ENCODE measurements at regions not wholly inside any gene's neighbourhood (a gene's known extent, or its start where the extent isn't known, plus 50 kb on each side); places are given as distances from the start of the nearest gene placed in this dataset.

GRCh38 chr13:64723724-64724123 is 2506.4 kb downstream of the PCDH9 start:
- H3K4me1 ChIP-seq (ENCODE audit: insufficient read depth, low read length): peaks cover 10% of the 10 kb centered on the region
- peak; percentile 96 for DNase-seq (ENCODE audit: low read depth)
- Mint-ChIP-seq H3K27ac (ENCODE audit: unreplicated experiment) (peak overlapping the region; percentile 88), H3K36me3 (ENCODE audit: low read depth, unreplicated experiment) (no peaks in the 10 kb centered on the region), H3K4me3 (ENCODE audit: unreplicated experiment) (no peak overlapping the region), H3K9me3 (ENCODE audit: unreplicated experiment) (peaks cover 14% of the 10 kb centered on the region), H3K4me1 (ENCODE audit: low read depth, unreplicated experiment) (peaks cover 11% of the 10 kb centered on the region), H3K27me3 (ENCODE audit: low read depth, unreplicated experiment) (no peaks in the 10 kb centered on the region)
- H3K79me2 ChIP-seq (ENCODE audit: insufficient read depth, low read length): no peaks in the 10 kb centered on the region
- peak overlapping the region; percentile 26 for H3K27ac ChIP-seq (ENCODE audit: low read depth, low read length)
- no peaks in the 10 kb centered on the region for H3K36me3 ChIP-seq (ENCODE audit: insufficient read depth, low read length)
- peak; percentile 97 for FAIRE-seq
- no peaks in the 10 kb centered on the region for H4K20me1 ChIP-seq (ENCODE audit: insufficient read depth, low read length)
- H3K4me3 ChIP-seq (ENCODE audit: insufficient read depth, low read depth, low read length): no peak overlapping the region
- H3K9me3 ChIP-seq (ENCODE audit: insufficient read depth, low read depth, low read length): no peaks in the 10 kb centered on the region
- TF ChIP-seq EZH2 (IDR thresholded peaks at IDR 0.05; ENCODE audit: insufficient read depth, low read length) (no peak), CTCF (IDR thresholded peaks at IDR 0.05; ENCODE audit: insufficient read depth, low read depth, low read length) (no peak)
- no peak overlapping the region for H3K9ac ChIP-seq (ENCODE audit: low read length)
- H3K4me2 ChIP-seq (ENCODE audit: low read length): peak overlapping the region; percentile 59
- no peak overlapping the region for H2AFZ ChIP-seq (ENCODE audit: low read depth, low read length)
- no peaks in the 10 kb centered on the region for H3K27me3 ChIP-seq (ENCODE audit: insufficient read depth, low read length)

GRCh38 chr13:64718116-64718515 is 2512.0 kb downstream of the PCDH9 start:
- Histone ChIP-seq H3K36me3 (ENCODE audit: insufficient read depth, low read length) (no peaks in the 10 kb centered on the region), H3K4me1 (ENCODE audit: insufficient read depth, low read length) (peaks cover under 1% of the 10 kb centered on the region), H4K20me1 (ENCODE audit: insufficient read depth, low read length) (no peaks in the 10 kb centered on the region), H3K9me3 (ENCODE audit: insufficient read depth, low read depth, low read length) (no peaks in the 10 kb centered on the region), H3K4me3 (ENCODE audit: insufficient read depth, low read depth, low read length) (no peak overlapping the region), H3K27ac (ENCODE audit: low read depth, low read length) (no peak overlapping the region), H2AFZ (ENCODE audit: low read depth, low read length) (no peak overlapping the region), H3K27me3 (ENCODE audit: insufficient read depth, low read length) (no peaks in the 10 kb centered on the region), H3K79me2 (ENCODE audit: insufficient read depth, low read length) (no peaks in the 10 kb centered on the region), H3K4me2 (ENCODE audit: low read length) (no peak overlapping the region), H3K9ac (ENCODE audit: low read length) (no peak overlapping the region)
- H3K4me1 Mint-ChIP-seq (ENCODE audit: low read depth, unreplicated experiment): peaks cover 5% of the 10 kb centered on the region
- H3K27me3 Mint-ChIP-seq (ENCODE audit: low read depth, unreplicated experiment): no peaks in the 10 kb centered on the region
- TF ChIP-seq CTCF (IDR thresholded peaks at IDR 0.05; ENCODE audit: insufficient read depth, low read depth, low read length) (no peak), EZH2 (IDR thresholded peaks at IDR 0.05; ENCODE audit: insufficient read depth, low read length) (no peak)
- no peaks in the 10 kb centered on the region for H3K36me3 Mint-ChIP-seq (ENCODE audit: low read depth, unreplicated experiment)
- FAIRE-seq: no peak
- H3K27ac Mint-ChIP-seq (ENCODE audit: unreplicated experiment): no peak overlapping the region
- no peak for DNase-seq (ENCODE audit: low read depth)
- peaks cover 16% of the 10 kb centered on the region for H3K9me3 Mint-ChIP-seq (ENCODE audit: unreplicated experiment)
- no peak overlapping the region for H3K4me3 Mint-ChIP-seq (ENCODE audit: unreplicated experiment)

- Histone ChIP-seq H3K27me3 (ENCODE audit: insufficient read depth, low read length) (no peaks in the 10 kb centered on the region), H3K27ac (ENCODE audit: low read depth, low read length) (no peak overlapping the region), H3K9ac (ENCODE audit: low read length) (no peak overlapping the region), H3K4me2 (ENCODE audit: low read length) (no peak overlapping the region), H3K79me2 (ENCODE audit: insufficient read depth, low read length) (no peaks in the 10 kb centered on the region), H3K4me1 (ENCODE audit: insufficient read depth, low read length) (no peaks in the 10 kb centered on the region), H3K4me3 (ENCODE audit: insufficient read depth, low read depth, low read length) (no peak overlapping the region), H3K9me3 (ENCODE audit: insufficient read depth, low read depth, low read length) (no peaks in the 10 kb centered on the region), H3K36me3 (ENCODE audit: insufficient read depth, low read length) (no peaks in the 10 kb centered on the region), H2AFZ (ENCODE audit: low read depth, low read length) (no peak overlapping the region), H4K20me1 (ENCODE audit: insufficient read depth, low read length) (no peaks in the 10 kb centered on the region)
- Mint-ChIP-seq H3K4me1 (ENCODE audit: low read depth, unreplicated experiment) (no peaks in the 10 kb centered on the region), H3K4me3 (ENCODE audit: unreplicated experiment) (no peak overlapping the region), H3K27me3 (ENCODE audit: low read depth, unreplicated experiment) (no peaks in the 10 kb centered on the region), H3K9me3 (ENCODE audit: unreplicated experiment) (peaks cover 16% of the 10 kb centered on the region), H3K36me3 (ENCODE audit: low read depth, unreplicated experiment) (no peaks in the 10 kb centered on the region), H3K27ac (ENCODE audit: unreplicated experiment) (no peak overlapping the region)
- TF ChIP-seq CTCF (IDR thresholded peaks at IDR 0.05; ENCODE audit: insufficient read depth, low read depth, low read length) (no peak), EZH2 (IDR thresholded peaks at IDR 0.05; ENCODE audit: insufficient read depth, low read length) (no peak)
- DNase-seq (ENCODE audit: low read depth) (no peak), FAIRE-seq (no peak)
These were observed 2513.2 kb downstream of the PCDH9 start for GRCh38 chr13:64716936-64717335.

All from astrocyte (in vitro differentiated cells and primary cell).